Head of caudate nucleus (tissue), 42 donors: ENCODE measurements at regions not wholly inside any gene's neighbourhood (a gene's known extent, or its start where the extent isn't known, plus 50 kb on each side); places are given as distances from the start of the nearest gene placed in this dataset.
"Not testable (repeated sequence)": the region's sequence is repeated elsewhere in the genome, so short reads cannot be mapped to it uniquely, and the experiment has no call there.

Source experiments
- DNase-seq, 42 donors: peaks; one replicate each; pipeline versions ENCODE4 v3.0.0 to v3.0.0-alpha.2; 2020 to 2021; ENCODE audit warnings: mixed read lengths in 7 of 42
- intact Hi-C: fragments of 100-400 bp; cut with DNase I; formaldehyde crosslinking; loops from one replicate; pipeline ENCODE4 v1.15.0; 2022

DNA sequence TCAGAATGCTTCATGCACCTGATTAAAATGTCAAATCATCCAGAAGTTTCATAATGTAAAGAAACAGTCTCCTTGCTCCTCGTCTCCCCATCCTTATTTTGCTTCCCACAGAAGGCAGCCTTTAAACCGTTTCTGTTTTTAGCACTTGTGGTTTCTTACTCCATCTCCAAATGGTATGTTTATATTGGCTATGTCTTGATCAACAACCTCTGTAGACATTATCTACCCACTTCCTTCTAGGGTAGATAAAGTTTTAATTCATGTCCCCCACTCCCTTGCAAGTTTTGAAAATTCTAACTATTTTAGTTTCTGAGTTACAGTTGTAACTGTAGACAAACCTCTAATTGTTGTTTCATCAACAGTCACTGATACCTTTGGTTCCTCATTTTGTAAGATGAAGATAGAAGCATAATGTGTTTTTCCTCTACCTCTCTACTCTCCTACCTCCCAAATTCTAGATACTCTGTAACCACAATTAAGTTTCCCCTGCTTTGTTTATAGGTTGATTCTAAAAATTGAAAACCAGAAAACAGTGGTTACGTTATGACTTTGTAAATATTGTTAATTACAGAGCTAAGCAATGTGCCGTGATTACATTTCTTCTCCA lies 291.7 kb upstream of the GATB start:
- no peak for DNase-seq
- intact Hi-C loops: no loop called here

DNA sequence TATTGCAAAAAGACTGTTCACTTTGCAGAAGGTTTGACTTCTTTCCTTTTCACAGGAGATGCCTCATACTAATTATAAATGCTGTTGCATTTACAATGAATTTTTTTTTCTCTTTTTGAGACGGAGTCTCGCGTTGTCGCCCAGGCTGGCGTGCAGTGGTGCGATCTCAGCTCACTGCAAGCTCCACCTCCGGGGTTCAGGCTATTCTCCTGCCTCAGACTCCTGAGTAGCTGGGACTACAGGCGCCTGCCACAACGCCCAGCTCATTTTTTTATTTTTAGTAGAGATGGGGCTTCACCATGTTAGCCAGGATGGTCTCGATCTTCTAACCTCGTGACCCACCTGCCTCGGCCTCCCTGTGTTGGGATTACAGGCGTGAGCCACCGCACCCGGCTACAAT lies 290.5 kb upstream of the GATB start:
- peak in 1 of 42 donors; percentile 14 for DNase-seq
- intact Hi-C loops: not testable (repeated sequence)

- intact Hi-C loops: no loop called here
- peak in 1 of 42 donors; percentile 17 for DNase-seq
Observed at GRCh38 chr4:152050106-152050505, 289.3 kb upstream of the GATB start.

DNA sequence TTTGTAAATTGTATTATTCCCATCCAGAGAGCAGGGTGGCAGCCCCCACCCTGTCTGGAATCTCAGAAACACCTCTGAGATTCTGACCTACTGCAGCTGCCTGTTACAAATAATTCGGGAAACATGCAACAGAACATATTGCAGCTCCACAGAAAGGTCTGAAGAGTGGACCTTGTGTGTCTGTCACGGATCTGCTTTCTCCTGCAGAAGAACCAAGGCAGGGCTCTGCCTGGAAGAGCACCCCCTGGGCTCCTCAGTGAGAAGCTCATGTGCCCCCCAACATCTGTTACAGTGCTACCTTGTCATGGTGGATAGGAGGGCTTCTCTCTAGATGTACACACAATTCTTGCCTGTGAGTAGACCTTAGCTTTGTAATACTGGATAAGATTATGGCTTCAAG lies 286.6 kb upstream of the GATB start:
- intact Hi-C loops: no loop called here

DNA sequence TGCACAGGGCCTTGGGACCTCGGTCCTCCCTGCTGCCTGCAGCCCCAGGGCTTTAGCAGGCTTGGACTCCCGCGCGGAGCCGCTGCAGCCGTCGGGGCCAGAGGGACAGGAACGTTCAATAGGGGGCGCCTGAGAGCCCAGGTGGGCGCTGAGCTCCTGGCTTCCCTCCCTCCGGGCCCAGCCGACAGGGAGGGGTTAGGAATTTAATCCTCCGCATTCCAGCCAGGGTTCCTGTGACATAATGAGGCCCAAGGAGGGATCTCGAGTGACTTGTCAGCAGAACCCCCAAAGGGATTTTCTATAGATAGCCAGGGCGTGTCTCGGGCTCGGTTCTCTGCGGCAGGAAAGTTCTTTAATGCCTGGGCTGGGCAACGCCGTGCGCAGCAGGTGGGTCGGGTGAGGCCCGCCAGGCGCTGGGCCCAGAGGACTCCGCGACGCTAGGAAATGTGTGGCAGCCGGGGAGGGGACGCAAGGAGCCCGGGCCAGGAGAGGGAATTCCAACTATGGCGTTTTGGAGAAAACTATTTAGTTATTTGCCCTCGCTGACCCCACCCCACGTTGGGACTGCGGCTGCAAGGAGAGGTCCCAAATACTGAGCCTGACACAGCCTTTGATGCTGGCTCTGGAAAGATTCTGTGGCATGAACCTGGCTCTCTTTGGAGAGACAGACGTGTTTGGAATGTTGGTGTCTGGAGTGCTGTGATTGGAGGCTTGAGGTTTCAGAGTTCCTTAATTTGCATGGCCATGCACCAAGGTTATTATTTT lies 285.2 kb upstream of the GATB start:
- DNase-seq: peak in 1 of 42 donors; percentile 27
- intact Hi-C loops: no loop called here

More for the DNA sequence above, 286.6 kb upstream of the GATB start:
- peak in 1 of 42 donors; percentile 23 for DNase-seq

GRCh38 chr4:152045449-152045806 lies 284.6 kb upstream of the GATB start:
- intact Hi-C loops: no loop called here
- DNase-seq: no peak

GRCh38 chr4:152044331-152045036 lies 283.7 kb upstream of the GATB start:
- intact Hi-C loops: no loop called here

GRCh38 chr4:152041295-152041694 lies 280.5 kb upstream of the GATB start:
- intact Hi-C loops: no loop called here

More at GRCh38 chr4:152044331-152045036, 283.7 kb upstream of the GATB start:
- DNase-seq: no peak

GRCh38 chr4:152039691-152040090 lies 278.9 kb upstream of the GATB start:
- DNase-seq: no peak
- intact Hi-C loops: no loop called here

More at GRCh38 chr4:152041295-152041694, 280.5 kb upstream of the GATB start:
- DNase-seq: no peak

GRCh38 chr4:152039023-152039481 lies 278.2 kb upstream of the GATB start:
- DNase-seq: no peak
- intact Hi-C loops: no loop called here

DNA sequence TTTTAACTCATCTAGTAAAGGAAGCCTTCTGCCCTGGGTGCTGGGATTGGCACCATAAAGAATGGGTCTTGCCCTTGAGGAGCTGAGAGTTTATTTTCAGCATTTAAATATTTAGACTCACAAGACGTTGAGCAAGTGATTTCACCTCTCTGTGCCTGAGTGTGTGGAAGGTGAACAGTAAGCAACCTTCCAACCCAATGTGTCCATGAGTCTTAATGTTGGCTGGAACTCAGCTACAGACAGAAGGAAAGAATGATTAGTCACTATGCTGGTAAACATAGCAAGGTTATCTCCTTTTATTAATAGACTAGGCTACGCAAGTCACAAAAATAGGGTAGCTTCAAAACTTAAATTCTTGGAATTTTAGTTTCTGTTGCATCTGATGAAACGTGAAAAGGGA lies 277.4 kb upstream of the GATB start:
- intact Hi-C loops: no loop called here
- no peak for DNase-seq

GRCh38 chr4:152037435-152037834 lies 276.6 kb upstream of the GATB start:
- intact Hi-C loops: no loop called here
- no peak for DNase-seq

DNA sequence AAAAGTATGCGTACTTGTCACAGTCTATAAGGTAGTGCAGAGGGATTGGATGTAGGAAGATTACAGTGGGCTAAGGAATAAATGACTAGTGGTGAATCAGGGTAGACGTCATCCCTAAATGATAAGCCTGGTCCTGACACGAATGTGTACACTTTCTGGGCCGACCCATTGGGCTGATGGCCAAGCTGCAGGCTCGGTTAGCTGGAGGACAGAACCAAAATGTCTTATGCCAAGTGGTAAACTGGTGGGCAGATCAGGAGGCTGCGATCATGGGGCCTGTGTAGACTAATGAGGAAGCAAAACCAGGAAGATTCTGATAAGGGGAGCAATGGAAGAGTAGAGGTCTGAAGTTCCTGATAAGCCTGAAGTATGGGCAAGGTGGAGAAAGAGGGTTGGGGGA lies 272.8 kb upstream of the GATB start:
- DNase-seq: no peak
- intact Hi-C loops: no loop called here

DNA sequence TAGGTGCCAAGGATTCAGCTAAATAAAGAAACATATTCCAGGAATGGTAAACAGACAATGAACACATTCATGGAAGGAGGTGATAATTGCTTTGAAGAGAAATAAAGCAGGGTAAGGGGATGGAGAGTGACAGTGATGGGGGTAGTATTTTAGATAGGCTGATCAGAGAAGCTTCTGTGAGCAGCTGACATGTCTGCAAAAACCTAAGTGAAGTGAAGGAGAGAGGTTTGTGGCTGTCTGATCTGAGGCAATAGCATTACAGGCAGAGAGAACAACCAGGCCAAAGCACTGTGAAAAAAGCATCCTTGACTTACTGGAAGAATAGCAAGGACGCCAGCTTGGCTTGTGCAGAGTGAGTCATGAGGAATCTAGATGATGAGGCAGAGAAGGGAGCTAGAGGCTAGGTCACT lies 271.9 kb upstream of the GATB start:
- intact Hi-C loops: no loop called here
- peak in 2 of 42 donors; percentile 9 to 52 for DNase-seq

GRCh38 chr4:152029631-152030030 lies 268.8 kb upstream of the GATB start:
- intact Hi-C loops: no loop called here
- DNase-seq: no peak

- intact Hi-C loops: no loop called here
- no peak for DNase-seq
Observed at GRCh38 chr4:152028131-152028530, 267.3 kb upstream of the GATB start.

DNA sequence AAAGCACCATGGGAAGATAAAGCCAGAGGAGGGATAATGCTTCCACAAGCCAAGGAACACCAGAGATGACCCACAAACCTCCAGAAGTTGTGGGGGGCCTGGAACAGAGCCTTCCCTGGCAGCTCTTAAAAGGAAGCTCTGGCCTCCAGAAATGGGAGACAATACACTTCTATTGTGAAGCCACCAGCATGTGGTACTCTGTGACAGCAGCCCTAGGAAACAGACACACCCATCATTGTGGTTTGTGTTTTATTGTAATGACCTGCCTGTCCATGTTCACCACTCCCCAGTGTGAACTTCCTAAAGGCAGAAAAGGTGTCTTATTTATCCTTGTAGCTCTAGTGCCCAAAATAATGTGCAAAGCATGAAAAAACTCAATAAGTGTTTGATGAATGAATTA lies 264.1 kb upstream of the GATB start:
- intact Hi-C loops: loop anchor here (5.0 kb wide), 2 partner anchors 72 to 308 kb away; no protein-coding TSS in a partner anchor

GRCh38 chr4:152023674-152024073 lies 262.9 kb upstream of the GATB start:
- no peak for DNase-seq
- intact Hi-C loops: loop anchor here (5.0 kb wide), 2 partner anchors 74 to 306 kb away; no protein-coding TSS in a partner anchor

More for the DNA sequence above, 264.1 kb upstream of the GATB start:
- DNase-seq: peak in 1 of 42 donors; percentile 33

- intact Hi-C loops: loop anchor here (5.0 kb wide), 2 partner anchors 75 to 305 kb away; no protein-coding TSS in a partner anchor
- no peak for DNase-seq
Observed at GRCh38 chr4:152022543-152022942, 261.7 kb upstream of the GATB start.
